ENCODE measurements at regions not wholly inside any gene's neighbourhood (a gene's known extent, or its start where the extent isn't known, plus 50 kb on each side); places are given as distances from the start of the nearest gene placed in this dataset.

- Histone ChIP-seq H4K20me1 (replicated peaks; ENCODE audit: control insufficient read depth, extremely low read depth, insufficient read depth, low read length) (no peaks in the 10 kb centered on the region), H3K9me3 (replicated peaks; ENCODE audit: control insufficient read depth, insufficient read depth, low read length) (no peaks in the 10 kb centered on the region), H3K27ac (ENCODE audit: insufficient read depth, low read depth, low read length) (no peak overlapping the region), H3K4me2 (ENCODE audit: insufficient read depth, low read length) (no peak overlapping the region), H3K79me2 (ENCODE audit: control insufficient read depth, insufficient read depth, low read length) (no peaks in the 10 kb centered on the region), H3K9me1 (replicated peaks; ENCODE audit: control insufficient read depth, extremely low read depth, insufficient read depth, low read length) (no peaks in the 10 kb centered on the region), H3K9ac (replicated peaks; ENCODE audit: extremely low read depth, insufficient read depth, low read length) (no peak overlapping the region), H3K4me3 (replicated peaks in 1 of 3; ENCODE audit: insufficient read depth in 1 of 3, low read depth in 1 of 3, low read length in 3 of 3) (no peak overlapping the region), H2AFZ (ENCODE audit: low read depth, low read length) (no peak overlapping the region), H3K27me3 (ENCODE audit: control insufficient read depth in 2 of 2, insufficient read depth in 2 of 2, low read length in 2 of 2) (no peaks in the 10 kb centered on the region), H3K36me3 (ENCODE audit: control insufficient read depth in 2 of 2, extremely low read depth in 1 of 2, insufficient read depth in 2 of 2, low read length in 2 of 2) (no peaks in the 10 kb centered on the region), H3K4me1 (ENCODE audit: control insufficient read depth, extremely low read depth, insufficient read depth, low read length) (no peaks in the 10 kb centered on the region)
- no TSS peak for BruUV-seq (replicated peaks)
- CTCF ChIA-PET = no interaction called here
- intact Hi-C loops (cut with micrococcal nuclease) (no loop called here), dilution Hi-C loops (cut with MboI; ENCODE audit: extremely low pct_ligation_motif_present, low sequenced_read_pairs) (no loop called here)
- POLR2A ChIA-PET = no interaction called here
- no peak for TF ChIP-seq POLR2A (IDR thresholded peaks at IDR 0.05; ENCODE audit: low read depth, low read length)
- no peak for TF ChIP-seq FOS (IDR thresholded peaks at IDR 0.05; ENCODE audit: borderline replicate concordance, insufficient read depth, low read length)
- no peak for TF ChIP-seq POLR2AphosphoS5 (IDR thresholded peaks at IDR 0.05; ENCODE audit: insufficient read depth, low read depth, low read length)
- TF ChIP-seq JUN (IDR thresholded peaks at IDR 0.05; ENCODE audit: borderline replicate concordance, insufficient read depth, insufficient read length, low read depth) = no peak
- no peak for TF ChIP-seq EZH2 (IDR thresholded peaks at IDR 0.05; ENCODE audit: borderline replicate concordance, low read depth, low read length, severe bottlenecking)
- TF ChIP-seq GATA2 (IDR thresholded peaks at IDR 0.05; ENCODE audit: insufficient read depth, insufficient read length, low read depth, low read length) = no peak
- no peak for TF ChIP-seq MYC (IDR thresholded peaks at IDR 0.05; ENCODE audit: low read depth, low read length)
- no peak for TF ChIP-seq CTCF (IDR thresholded peaks at IDR 0.05; ENCODE audit: extremely low read depth in 1 of 2, insufficient read depth in 1 of 2, low read depth in 1 of 2, low read length in 2 of 2)
- TF ChIP-seq MAX (IDR thresholded peaks at IDR 0.05; ENCODE audit: insufficient read depth, insufficient read length) = no peak
- DNase-seq (ENCODE audit: low read depth, low spot score) (no peak), FAIRE-seq (no peak)
Observed at GRCh38 chr13:62473190-62473943, 1057.7 kb upstream of the PCDH20 start.

All from endothelial cell of umbilical vein (primary cell).